NCI-H774 (cell line): ENCODE measurements at regions not wholly inside any gene's neighbourhood (a gene's known extent, or its start where the extent isn't known, plus 50 kb on each side); places are given as distances from the start of the nearest gene placed in this dataset.

Source experiments
- DNase-seq: peaks from one replicate; lab custom pipeline; 2025; lab: John Stamatoyannopoulos, UW

GRCh38 chr13:73934771-73935170 lies 199.4 kb downstream of the KLF12 start:
- no peak for DNase-seq

- DNase-seq, result no peak
Measured at GRCh38 chr13:73934215-73934641, 200.0 kb downstream of the KLF12 start.

DNA sequence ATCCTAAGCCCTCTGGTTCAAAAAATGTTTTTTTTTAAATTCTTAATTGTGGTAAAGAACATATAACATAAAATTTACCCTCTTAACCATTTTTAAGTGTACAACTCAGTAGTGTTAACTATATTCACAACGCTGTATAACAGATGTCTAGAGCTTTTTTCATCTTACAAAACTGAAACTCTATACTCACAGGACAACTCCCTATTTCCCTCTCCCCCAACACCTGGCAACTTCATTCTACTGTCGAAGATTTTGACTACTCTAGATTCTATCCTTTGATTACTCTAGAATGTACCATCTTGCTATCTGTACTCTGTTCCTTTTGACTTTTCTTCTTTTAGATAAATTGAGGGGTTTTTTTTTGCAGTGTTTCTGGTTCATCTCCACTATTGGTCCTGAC lies 200.4 kb downstream of the KLF12 start:
- no peak for DNase-seq

DNA sequence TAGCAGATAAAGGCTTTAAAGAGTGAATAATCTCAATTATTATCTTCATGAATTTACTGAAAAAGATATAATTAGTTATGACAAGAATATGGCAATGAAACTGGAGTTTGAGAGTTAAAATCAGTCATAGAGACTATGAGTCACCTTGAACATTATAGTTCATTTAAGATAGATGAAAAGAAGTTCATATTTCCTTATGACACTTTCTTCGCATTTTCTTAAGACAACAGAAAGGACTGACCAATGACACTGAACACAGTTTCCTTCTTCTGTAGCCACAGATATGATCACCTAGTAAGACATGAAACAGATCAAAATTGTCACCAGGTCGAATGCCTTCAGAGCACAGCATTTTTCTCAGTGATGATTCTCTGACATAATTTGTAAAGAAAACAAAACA lies 202.1 kb downstream of the KLF12 start:
- no peak for DNase-seq

DNA sequence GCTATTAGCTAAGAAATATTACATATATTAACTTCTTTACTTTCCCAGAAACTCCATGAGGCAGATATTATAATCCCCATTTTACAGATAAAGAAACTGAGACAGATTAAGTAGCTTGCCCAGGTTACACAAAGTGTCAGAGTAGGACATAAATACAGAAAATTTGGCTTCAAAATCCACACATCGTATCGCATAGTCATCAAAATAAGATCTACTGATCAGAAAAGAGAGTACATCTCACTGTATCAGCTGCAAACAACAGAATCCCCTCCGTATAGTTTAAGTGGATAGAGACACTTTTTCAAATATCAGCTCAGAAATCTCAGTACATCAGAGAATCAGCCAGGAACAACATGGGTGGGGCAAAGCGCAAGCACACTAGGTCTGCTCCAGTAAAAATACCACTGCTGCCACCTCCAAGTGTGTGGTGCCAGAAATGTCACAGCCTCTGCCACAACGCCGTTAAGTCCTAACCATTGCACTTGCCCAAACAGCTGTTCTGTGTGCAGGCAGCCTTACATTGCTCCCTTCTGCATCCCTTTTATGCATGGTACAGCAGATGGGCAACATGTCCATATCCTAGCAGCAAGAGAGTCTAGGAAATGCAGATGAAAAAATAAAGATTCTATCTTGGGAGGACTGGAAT lies 204.8 kb downstream of the KLF12 start:
- no peak for DNase-seq

DNA sequence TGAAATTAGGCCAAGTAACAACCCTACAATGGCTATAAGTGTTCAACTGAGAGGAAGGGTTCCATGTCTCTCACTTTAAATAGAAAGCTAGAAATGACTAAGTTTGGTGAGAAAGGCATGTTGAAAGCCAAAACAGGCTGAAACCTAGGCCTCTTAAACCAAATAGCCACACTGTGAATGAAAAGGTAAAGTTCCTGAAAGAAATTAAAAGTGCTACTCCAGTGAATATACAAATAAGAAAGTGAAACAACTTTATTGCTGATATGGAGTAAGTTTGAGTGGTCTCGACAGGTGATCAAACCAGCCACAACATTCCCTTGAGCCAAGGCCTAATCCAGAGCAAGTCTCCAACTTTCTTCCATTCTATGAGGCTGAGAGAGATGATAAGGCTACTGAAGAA lies 209.6 kb downstream of the KLF12 start:
- DNase-seq, result no peak

GRCh38 chr13:73922493-73923393 lies 211.5 kb downstream of the KLF12 start:
- no peak for DNase-seq

DNA sequence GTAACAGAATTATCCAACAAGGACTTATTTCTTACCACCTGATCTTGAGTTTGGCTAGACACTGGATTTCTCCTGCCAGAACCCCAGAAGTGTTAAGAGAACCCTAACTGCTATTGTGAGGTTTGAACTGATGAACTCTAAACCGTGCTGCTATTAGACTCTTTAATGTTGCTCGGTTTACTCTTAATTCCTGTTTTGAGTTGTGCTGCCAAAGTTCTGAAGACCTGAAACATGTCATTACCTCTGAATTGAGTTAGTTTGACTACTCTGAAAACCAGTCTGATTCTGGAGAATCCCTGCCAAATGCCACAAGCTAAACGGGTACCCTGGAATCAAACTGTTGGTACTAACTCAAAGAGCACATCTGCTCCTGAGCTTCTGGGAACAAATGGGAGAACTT lies 215.5 kb downstream of the KLF12 start:
- DNase-seq, result no peak

GRCh38 chr13:73913751-73914518 lies 220.3 kb downstream of the KLF12 start:
- no peak for DNase-seq

DNA sequence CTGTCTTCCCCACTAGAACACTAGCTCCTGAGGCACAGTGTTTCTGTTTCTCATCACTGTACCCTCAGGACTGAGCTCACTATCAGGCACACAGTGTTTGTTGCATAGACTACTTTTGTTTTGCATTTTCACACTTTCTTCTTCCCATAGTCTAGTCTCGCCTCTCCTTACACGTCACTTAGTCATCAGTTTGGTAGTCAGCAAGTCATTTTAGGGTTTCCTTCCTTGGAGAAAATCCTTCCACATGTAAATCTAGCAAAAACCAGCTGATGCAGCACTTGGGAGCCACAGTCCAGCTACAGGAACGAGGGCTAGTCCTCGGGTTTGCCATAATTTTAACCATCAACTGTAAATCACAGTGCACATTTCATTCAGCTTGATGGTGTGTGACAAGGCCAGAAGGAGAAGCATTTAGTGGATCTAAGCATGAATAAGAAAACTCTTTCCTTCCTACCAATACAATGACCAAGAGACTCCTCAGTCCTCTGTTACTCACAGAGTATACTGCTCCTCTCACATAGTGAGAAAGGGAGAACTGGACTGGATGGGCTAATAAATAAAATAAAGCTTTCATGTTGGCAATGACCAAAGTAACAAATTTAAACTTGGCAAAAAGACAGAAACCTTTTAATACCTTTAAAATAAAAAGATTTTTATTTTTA lies 221.0 kb downstream of the KLF12 start:
- no peak for DNase-seq

DNA sequence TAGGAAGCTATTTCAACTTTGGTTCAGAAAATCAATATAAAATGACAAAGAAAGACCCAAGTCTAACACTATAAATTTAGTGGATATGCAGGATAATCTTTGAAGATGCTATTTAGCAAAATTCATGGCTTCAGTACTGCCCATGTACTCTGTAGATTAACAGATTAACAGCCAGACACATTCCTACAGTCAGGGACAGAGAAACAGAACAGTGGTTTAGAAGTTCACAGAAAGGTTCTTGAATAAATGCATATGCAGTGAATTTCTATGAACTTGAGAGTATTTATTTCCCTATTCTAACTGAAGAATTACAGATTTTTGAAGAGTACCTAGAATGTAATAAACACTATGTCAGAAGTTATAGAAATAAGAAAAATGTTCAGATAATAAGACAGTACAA lies 222.8 kb downstream of the KLF12 start:
- no peak for DNase-seq

- DNase-seq, result no peak
Measured at GRCh38 chr13:73910733-73911132, 223.5 kb downstream of the KLF12 start.

- DNase-seq, result no peak
Measured at GRCh38 chr13:73908809-73909208, 225.4 kb downstream of the KLF12 start.

DNA sequence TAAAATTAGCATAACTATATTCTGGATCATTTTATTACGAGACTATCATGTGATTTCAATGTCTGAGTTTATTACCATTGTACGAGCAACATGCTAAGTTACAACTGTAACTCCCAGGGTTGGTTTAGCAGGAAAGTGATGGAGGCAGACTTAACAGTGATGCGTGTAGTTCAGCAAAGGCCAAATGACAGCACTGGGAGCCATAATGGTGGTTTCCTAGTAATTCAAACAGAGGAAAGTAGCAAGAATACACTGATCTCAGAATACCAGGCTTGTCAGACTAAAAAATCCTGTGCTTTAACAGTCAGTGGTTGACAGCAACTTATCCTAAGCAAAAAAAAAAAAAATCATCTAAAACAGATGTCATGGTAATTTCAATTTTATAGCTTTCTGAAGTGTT lies 229.6 kb downstream of the KLF12 start:
- DNase-seq, result no peak

DNA sequence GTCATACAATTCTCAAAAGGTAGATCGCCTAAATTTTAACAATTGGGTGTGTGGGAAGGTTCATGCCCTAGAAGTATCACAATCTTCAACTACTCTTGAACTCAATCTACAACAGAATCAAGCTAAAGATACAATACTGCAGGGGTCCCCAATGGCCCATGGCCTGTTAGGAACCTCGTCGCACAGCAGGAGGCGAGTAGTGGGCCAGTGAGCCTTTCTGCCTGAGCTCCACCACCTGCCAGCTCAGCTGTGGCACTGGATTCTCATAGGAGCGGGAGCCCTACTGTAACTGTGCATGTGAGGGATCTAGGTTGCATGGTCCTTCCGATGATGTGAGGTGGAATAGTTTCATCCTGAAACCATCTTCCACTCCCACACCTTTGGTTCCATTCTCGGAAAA lies 230.6 kb downstream of the KLF12 start:
- DNase-seq, result no peak

GRCh38 chr13:73902847-73903246 lies 231.4 kb downstream of the KLF12 start:
- DNase-seq, result no peak

- no peak for DNase-seq
Measured at GRCh38 chr13:73902296-73902695, 231.9 kb downstream of the KLF12 start.

DNA sequence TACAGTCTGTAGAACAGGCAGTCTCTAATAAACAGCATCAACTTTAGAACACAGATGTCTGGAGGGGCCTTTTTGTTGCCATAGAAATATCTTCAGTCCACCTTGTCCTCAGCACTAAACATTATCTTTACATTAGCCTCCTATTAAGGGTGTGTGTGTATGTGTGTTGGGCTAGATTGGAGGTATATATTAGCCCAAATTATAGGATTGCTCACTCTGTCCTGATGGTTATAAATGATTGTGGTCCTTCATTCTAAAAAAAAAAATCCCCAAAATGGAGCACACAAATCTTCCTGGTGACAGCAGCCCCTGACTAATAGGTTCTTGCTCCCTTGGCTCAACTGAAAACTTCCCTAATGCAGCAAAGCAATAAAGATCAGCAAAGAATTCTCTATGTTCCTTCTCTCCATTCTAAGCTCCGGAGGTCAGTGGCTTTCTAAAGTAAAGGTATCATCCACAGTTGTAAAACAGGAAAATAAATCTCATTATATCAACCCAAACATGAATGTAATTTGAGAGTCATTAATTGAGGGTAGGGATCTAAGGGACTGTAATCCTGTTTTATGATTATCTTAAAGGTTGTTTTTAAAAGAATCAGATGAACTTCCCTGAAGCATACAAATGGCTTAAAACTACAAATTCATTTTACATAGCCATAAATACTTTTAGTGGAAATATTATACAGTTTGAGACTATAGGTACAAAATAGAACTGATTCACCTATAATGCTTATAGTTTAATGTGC lies 232.7 kb downstream of the KLF12 start:
- no peak for DNase-seq

GRCh38 chr13:73900591-73900990 lies 233.6 kb downstream of the KLF12 start:
- no peak for DNase-seq

GRCh38 chr13:73898899-73899298 lies 235.3 kb downstream of the KLF12 start:
- no peak for DNase-seq

GRCh38 chr13:73898276-73898675 lies 235.9 kb downstream of the KLF12 start:
- no peak for DNase-seq
